ENCODE measurements at regions not wholly inside any gene's neighbourhood (a gene's known extent, or its start where the extent isn't known, plus 50 kb on each side); places are given as distances from the start of the nearest gene placed in this dataset.

DNA sequence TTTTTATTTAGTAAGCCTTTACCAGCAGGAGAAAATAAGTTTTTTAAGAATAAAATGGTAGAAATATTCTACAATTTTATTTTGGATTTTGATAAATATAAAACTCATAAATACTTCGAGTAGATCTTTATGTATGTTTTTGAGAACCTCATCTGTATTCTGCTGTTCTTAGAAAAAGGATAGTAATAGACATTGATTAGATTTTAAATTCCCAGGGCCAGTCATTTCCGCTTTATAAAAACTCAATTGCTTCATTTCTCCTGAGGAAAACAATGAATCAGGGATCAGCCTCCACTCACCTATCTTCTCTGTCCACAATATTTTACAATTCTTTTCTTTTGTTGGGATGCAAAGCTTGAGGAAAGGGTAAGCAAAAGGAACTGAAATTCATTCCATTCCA, 1983.5 kb upstream of the C9orf72 start:
- TF ChIP-seq ZNF274 (IDR thresholded peaks at IDR 0.05; ENCODE audit: low read depth, low read length): no peak
- TF ChIP-seq YY1 (IDR thresholded peaks at IDR 0.05; ENCODE audit: insufficient read depth, insufficient read length): no peak
- TF ChIP-seq SUZ12 (IDR thresholded peaks at IDR 0.05; ENCODE audit: extremely low read depth, insufficient read depth, insufficient read length): no peak

Data from NT2/D1 (cell line).